ENCODE measurements at regions not wholly inside any gene's neighbourhood (a gene's known extent, or its start where the extent isn't known, plus 50 kb on each side); places are given as distances from the start of the nearest gene placed in this dataset.

DNA sequence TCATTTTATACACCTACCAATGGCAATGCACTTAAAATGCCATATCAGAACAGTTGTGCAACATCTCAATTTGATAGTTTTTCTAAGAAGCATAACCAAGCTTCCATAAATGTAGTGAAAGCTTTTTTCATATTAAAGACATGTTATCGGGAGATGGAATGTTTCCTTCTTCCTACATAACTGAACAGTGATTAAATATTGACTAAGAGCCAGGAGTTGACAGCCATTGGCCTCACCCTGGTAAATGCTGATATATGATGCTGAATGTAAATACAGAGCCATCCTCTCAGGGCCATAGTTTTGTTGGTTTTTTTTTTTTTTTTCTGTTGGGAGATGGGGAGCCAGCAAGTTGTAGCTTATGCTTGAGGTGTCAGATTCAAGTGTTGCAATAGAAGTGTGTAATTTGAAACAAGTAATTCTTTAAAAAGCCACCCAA, 203.3 kb upstream of the IL12A start:
- TF ChIP-seq, protein P1, sequence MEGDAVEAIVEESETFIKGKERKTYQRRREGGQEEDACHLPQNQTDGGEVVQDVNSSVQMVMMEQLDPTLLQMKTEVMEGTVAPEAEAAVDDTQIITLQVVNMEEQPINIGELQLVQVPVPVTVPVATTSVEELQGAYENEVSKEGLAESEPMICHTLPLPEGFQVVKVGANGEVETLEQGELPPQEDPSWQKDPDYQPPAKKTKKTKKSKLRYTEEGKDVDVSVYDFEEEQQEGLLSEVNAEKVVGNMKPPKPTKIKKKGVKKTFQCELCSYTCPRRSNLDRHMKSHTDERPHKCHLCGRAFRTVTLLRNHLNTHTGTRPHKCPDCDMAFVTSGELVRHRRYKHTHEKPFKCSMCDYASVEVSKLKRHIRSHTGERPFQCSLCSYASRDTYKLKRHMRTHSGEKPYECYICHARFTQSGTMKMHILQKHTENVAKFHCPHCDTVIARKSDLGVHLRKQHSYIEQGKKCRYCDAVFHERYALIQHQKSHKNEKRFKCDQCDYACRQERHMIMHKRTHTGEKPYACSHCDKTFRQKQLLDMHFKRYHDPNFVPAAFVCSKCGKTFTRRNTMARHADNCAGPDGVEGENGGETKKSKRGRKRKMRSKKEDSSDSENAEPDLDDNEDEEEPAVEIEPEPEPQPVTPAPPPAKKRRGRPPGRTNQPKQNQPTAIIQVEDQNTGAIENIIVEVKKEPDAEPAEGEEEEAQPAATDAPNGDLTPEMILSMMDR (IDR thresholded peaks at IDR 0.05; ENCODE audit: low read depth, low read length, poor library complexity, severe bottlenecking): no peak
- no peak for TF ChIP-seq EZH2phosphoT487 (IDR thresholded peaks at IDR 0.05; ENCODE audit: borderline replicate concordance, low read length)

Measured in DOHH2 (cell line).